Psoas muscle (tissue), 7 donors: ENCODE measurements at regions not wholly inside any gene's neighbourhood (a gene's known extent, or its start where the extent isn't known, plus 50 kb on each side); places are given as distances from the start of the nearest gene placed in this dataset.
A peak's percentile ranks its signal among the peaks of the same experiment; 100 is the strongest.

Experiments
- ATAC-seq, 4 donors: fragments of 200-7000 bp; cut with Tn5 transposase; one replicate each; pipeline ENCODE4 v1.9.1; 2020; ENCODE audit warnings: moderate library complexity in 3 of 4, mild to moderate bottlenecking in 2 of 4
- DNase-seq, 2 donors: peaks; one replicate each; pipeline ENCODE4 v3.0.0-alpha.2; 2020
- H3K27ac ChIP-seq: fragments of 200-600 bp; one replicate; pipeline ENCODE4 v1.8.0; 2022
- H3K27me3 ChIP-seq, 3 donors: fragments of 200-600 bp in 1 of 3; one replicate each; pipeline versions ENCODE4 v1.6.1 to v1.8.0; 2013 to 2022; ENCODE audit warnings: low read length in 2 of 3, mild to moderate bottlenecking in 2 of 3, moderate library complexity in 1 of 3; ENCODE audit not compliant: insufficient read depth in 3 of 3
- H3K36me3 ChIP-seq, 2 donors: fragments of 200-600 bp in 1 of 2; one replicate each; pipeline versions ENCODE4 v1.6.1 to v1.8.0; 2013 to 2022; ENCODE audit warnings: low read depth in 1 of 2, mild to moderate bottlenecking in 1 of 2, moderate library complexity in 1 of 2; ENCODE audit not compliant: insufficient read depth in 1 of 2
- H3K4me1 ChIP-seq: fragments of 200-600 bp; one replicate; pipeline ENCODE4 v1.8.0; 2022
- H3K4me3 ChIP-seq: fragments of 200-600 bp; one replicate; pipeline ENCODE4 v1.8.0; 2022; ENCODE audit warnings: mild to moderate bottlenecking
- H3K9me3 ChIP-seq: fragments of 200-600 bp; one replicate; pipeline ENCODE4 v1.8.0; 2022
- CTCF ChIP-seq: fragments of 200-600 bp; IDR thresholded peaks from one replicate; pipeline ENCODE4 v1.8.0; 2022; ENCODE audit warnings: antibody characterized with exemption
- WGBS, 3 donors: extraction: QIAGEN DNeasy Blood & Tissue Kit; methylation state at CpG; one replicate each; pipeline versions ENCODE4 v1.1.6 to v1.1.7; 2013; 5-methylcytosine and 5-hydroxymethylcytosine counted together
- intact Hi-C, 2 donors: fragments of 100-400 bp; cut with DNase I; formaldehyde crosslinking; loops; one replicate each; pipeline versions ENCODE4 v1.11.0 to v1.14.2; 2022
- donor health status: healthy with polysubstance abuse.
- donor health status: DM: no; HTN: no; CAD: no; lungs with moderate emphysema.
- donor health status: Bipolar disorder and iron deficiency.
- donor health status: healthy.
- donor health status: DM: yes; HTN: yes; CAD: no.
- donor health status: DM: no; HTN: no; CAD: no.
- donor health status: DM: yes; HTN: yes; CAD: no.

DNA sequence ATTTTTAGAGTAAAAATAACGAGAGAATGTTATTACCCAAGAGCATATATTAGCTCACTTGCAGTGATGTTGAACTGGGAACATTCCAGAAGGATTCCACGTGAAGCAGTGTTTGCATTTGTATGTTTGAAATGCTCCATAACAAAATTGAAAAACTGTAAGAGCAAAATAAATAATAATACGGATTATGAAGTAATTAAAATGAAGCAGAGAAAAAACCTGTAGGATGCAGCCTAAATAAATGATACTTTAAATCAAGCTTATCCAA, 203.3 kb downstream of the BAMBI start:
- no peaks in the 10 kb centered on the region for H3K36me3 ChIP-seq
- 64 to 77% (median 70%) methylated on average over 3 of the region's 3 CpGs for WGBS, 3 donors
- no peak for ATAC-seq
- DNase-seq = no peak
- TF ChIP-seq CTCF = no peak
- no peaks in the 10 kb centered on the region for H3K9me3 ChIP-seq
- no peak overlapping the region for H3K27ac ChIP-seq
- H3K27me3 ChIP-seq = no peaks in the 10 kb centered on the region
- no peak overlapping the region for H3K4me3 ChIP-seq
- intact Hi-C loops = no loop called here
- H3K4me1 ChIP-seq = peaks cover 18% of the 10 kb centered on the region

DNA sequence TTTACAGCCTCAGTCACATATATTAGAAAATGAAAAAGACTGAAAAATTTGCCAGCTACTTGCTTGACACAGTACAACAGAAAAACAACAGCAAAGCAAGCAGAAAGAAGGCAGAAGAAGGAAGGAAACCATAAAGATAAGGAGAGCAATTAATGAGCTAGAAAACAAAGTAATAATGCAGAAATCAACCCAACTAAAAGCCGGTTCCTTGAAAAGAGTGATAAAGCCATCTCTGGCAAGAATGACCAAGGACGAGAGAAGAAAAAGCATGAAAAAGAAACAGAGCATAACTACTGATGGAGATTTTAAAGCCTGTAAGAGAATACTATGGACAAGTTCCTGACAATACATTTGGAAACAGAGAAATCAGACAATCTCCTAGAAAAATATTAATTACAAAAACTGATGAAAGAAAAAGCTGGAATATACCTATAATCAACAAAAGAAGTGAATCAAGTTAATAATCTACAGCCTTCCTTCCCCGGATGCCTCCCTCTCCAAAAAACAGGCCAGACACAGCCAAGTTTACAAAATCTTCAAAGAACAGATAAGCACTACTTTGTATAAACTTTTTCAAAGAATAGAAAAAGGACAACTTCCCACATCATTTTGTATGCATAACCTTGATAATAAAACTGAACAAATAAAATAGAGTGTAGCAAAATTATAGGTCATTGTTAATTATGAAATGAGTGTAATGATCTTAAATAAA, 204.0 kb downstream of the BAMBI start:
- no peaks in the 10 kb centered on the region for H3K36me3 ChIP-seq
- no peak for DNase-seq
- no peak for ATAC-seq
- peaks cover 18% of the 10 kb centered on the region for H3K4me1 ChIP-seq
- intact Hi-C loops = no loop called here
- no peak overlapping the region for H3K4me3 ChIP-seq
- no peak for TF ChIP-seq CTCF
- WGBS, 3 donors = 68 to 83% (median 82%) methylated on average over 3 of the region's 3 CpGs
- no peaks in the 10 kb centered on the region for H3K9me3 ChIP-seq
- no peaks in the 10 kb centered on the region for H3K27me3 ChIP-seq
- no peak overlapping the region for H3K27ac ChIP-seq

DNA sequence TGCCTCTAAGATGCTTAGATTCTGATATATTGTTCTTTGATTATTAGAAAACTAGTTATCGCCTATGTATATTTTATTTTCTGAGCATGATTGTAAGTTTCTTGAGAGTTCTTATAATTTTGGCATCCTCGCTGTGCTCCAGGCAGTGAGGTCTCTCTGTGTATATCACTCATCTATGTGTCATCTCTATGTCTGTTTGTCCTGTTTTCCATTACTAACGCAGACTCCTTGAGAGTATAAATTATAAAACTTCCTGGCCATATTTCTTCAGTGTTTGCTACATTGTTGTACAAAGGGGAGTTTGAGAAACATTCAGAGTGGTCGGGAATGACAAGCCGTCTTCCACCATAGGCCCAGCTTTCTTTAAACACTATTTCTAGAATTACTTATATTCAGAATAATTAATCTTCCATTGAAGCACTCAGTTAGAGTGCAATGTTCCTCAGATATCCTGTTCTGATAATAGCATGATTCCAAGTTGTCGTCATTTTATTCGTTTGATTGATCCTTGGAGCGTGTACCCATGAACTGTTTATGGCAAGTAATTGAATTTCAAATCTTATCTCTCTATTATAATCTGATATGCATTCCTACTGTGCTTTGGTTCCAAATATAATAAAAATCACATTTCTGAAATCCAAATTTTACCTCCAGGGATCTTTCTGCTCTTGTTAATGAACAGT, 206.6 kb downstream of the BAMBI start:
- intact Hi-C loops = no loop called here
- no peak for TF ChIP-seq CTCF
- H3K4me3 ChIP-seq = no peak overlapping the region
- WGBS, 3 donors = 94 to 96% (median 95%) methylated on average over 8 of the region's 8 CpGs
- no peak overlapping the region for H3K27ac ChIP-seq
- ATAC-seq = no peak
- DNase-seq = no peak
- peaks cover 18% of the 10 kb centered on the region for H3K4me1 ChIP-seq
- no peaks in the 10 kb centered on the region for H3K9me3 ChIP-seq
- H3K27me3 ChIP-seq = no peaks in the 10 kb centered on the region
- no peaks in the 10 kb centered on the region for H3K36me3 ChIP-seq

DNA sequence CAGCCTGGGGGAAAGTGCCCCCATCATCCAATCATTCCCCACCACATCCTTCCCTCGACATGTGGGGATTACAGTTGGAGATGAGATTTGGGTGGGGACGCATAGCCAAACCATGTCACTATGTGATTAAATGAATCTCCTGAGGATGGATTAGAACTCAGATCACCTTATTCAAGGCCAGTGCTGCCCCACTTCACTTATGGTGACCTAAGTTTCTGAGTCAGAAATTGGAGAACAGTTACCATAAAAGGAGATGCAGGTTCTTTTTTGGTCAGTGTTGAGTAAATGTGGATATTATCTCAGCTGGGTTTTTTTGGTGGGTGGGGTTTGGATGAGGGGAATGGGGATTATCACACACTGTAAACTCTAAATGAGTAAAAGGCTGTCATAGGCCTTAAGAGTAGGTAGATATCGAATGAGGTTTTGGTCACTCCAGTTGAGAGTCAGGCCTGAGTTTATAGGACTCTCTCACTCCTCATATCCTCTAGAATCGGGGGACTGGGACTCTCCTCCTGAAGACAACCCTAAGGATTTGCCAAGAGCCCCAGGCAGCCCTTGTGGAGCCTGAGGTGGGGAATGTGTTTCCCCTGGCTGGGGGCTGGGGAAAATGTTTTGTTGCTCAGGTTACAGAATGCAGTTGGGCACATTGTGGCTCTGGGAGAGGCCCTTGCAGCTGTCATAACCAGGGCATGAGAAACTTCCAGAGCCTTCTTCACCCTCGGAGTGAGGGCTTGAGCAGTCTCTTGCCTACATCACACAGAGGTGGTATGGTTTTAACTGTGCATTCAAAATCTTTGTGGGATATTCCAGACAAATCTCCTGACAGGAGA, 213.0 kb downstream of the BAMBI start:
- DNase-seq (no peak), ATAC-seq (peak in 1 of 4 donors; percentile 36)
- Histone ChIP-seq H3K4me1 (no peaks in the 10 kb centered on the region), H3K27ac (no peak overlapping the region), H3K9me3 (no peaks in the 10 kb centered on the region), H3K36me3 (no peaks in the 10 kb centered on the region), H3K27me3 (no peaks in the 10 kb centered on the region), H3K4me3 (no peak overlapping the region)
- TF ChIP-seq CTCF = no peak
- intact Hi-C loops = loop anchor here in 1 of 2 donors (10.0 kb wide), 1 partner anchor 206 kb away; no protein-coding TSS in a partner anchor
- WGBS, 3 donors = 78 to 82% (median 79%) methylated on average over 5 of the region's 5 CpGs
